AG04449 (cell line): ENCODE measurements at regions not wholly inside any gene's neighbourhood (a gene's known extent, or its start where the extent isn't known, plus 50 kb on each side); places are given as distances from the start of the nearest gene placed in this dataset.

Experiments used
- CTCF ChIA-PET: fragments of 350-600 bp; formaldehyde crosslinking; extraction: SDS; loops from one replicate; lab custom pipeline; 2021; ENCODE audit warnings: antibody characterized with exemption; lab: Yijun Ruan, JAX
- POLR2A ChIA-PET: fragments of 400-600, 350-600 bp; formaldehyde crosslinking; extraction: SDS; loops from one replicate; lab custom pipeline; 2020; ENCODE audit warnings: antibody characterized with exemption, inconsistent platforms; lab: Yijun Ruan, JAX
- DNase-seq: peaks from one replicate; pipeline ENCODE4 v3.0.0-alpha.2; 2010; ENCODE audit warnings: low read depth, low spot score
- H3K4me3 ChIP-seq: 2 replicates; pipeline ENCODE4 v1.5.1; 2011; ENCODE audit warnings: low read depth, mild to moderate bottlenecking, control low read depth, low read length
- CTCF ChIP-seq: IDR thresholded peaks from one replicate; pipeline ENCODE4 v1.5.1; 2011; ENCODE audit warnings: mild to moderate bottlenecking, moderate library complexity, low read length, control low read depth, inconsistent platforms; ENCODE audit not compliant: insufficient read depth; ENCODE audit errors: missing control alignments

- no peak overlapping the region for H3K4me3 ChIP-seq
- ChIA-PET POLR2A (no interaction called here), CTCF (interaction anchor here (1.3 kb wide), 1 partner anchor 9 kb away, joined by 3 read pairs; no protein-coding TSS in a partner anchor)
- no peak for TF ChIP-seq CTCF
- DNase-seq, result no peak
These were observed 100.7 kb upstream of the GRPR start for GRCh38 chrX:16022580-16023200.

- no peak for TF ChIP-seq CTCF
- DNase-seq, result no peak
- ChIA-PET CTCF (interaction anchor here (1.0 kb wide), 1 partner anchor 10 kb away, joined by 4 read pairs; no protein-coding TSS in a partner anchor), POLR2A (no interaction called here)
- H3K4me3 ChIP-seq, result no peak overlapping the region
These were observed 105.1 kb upstream of the GRPR start for GRCh38 chrX:16018291-16018690.

- no peak overlapping the region for H3K4me3 ChIP-seq
- POLR2A ChIA-PET, result no interaction called here
- CTCF ChIA-PET, result no interaction called here
- DNase-seq, result no peak
- TF ChIP-seq CTCF, result no peak
These were observed 109.2 kb upstream of the GRPR start for GRCh38 chrX:16014171-16014570.

GRCh38 chrX:16012250-16012649 lies 111.1 kb upstream of the GRPR start:
- ChIA-PET POLR2A (no interaction called here), CTCF (no interaction called here)
- TF ChIP-seq CTCF, result no peak
- DNase-seq, result no peak
- no peak overlapping the region for H3K4me3 ChIP-seq

GRCh38 chrX:16005917-16006316 lies 117.4 kb upstream of the GRPR start:
- DNase-seq, result no peak
- no peak for TF ChIP-seq CTCF
- ChIA-PET POLR2A (no interaction called here), CTCF (no interaction called here)
- no peak overlapping the region for H3K4me3 ChIP-seq

GRCh38 chrX:16002185-16002584 lies 121.2 kb upstream of the GRPR start:
- no peak for DNase-seq
- no peak overlapping the region for H3K4me3 ChIP-seq
- no peak for TF ChIP-seq CTCF
- POLR2A ChIA-PET, result no interaction called here
- CTCF ChIA-PET, result interaction anchor here (1.6 kb wide), 1 partner anchor 13 kb away, joined by 5 read pairs; no protein-coding TSS in a partner anchor
